ENCODE measurements at regions not wholly inside any gene's neighbourhood (a gene's known extent, or its start where the extent isn't known, plus 50 kb on each side); places are given as distances from the start of the nearest gene placed in this dataset.

GRCh38 chrX:98654565-98654964 lies 1755.5 kb downstream of the PCDH19 start:
- H3K4me1 ChIP-seq, result no peaks in the 10 kb centered on the region
- H3K27ac ChIP-seq, result no peak overlapping the region
- H3K27me3 ChIP-seq, result no peaks in the 10 kb centered on the region
- no peak for TF ChIP-seq CTCF (IDR thresholded peaks at IDR 0.05)
- no peak for DNase-seq
- H3K4me3 ChIP-seq, result no peak overlapping the region
- intact Hi-C loops (cut with DNase I), result no loop called here
- H3K36me3 ChIP-seq, result no peaks in the 10 kb centered on the region
- no peak overlapping the region for H3K9ac ChIP-seq (ENCODE audit: low read depth in 2 of 2, low read length in 2 of 2)
- H3K9me3 ChIP-seq, result no peaks in the 10 kb centered on the region

Measured in colonic mucosa (tissue), 4 donors.